ENCODE measurements at regions not wholly inside any gene's neighbourhood (a gene's known extent, or its start where the extent isn't known, plus 50 kb on each side); places are given as distances from the start of the nearest gene placed in this dataset.
A peak's percentile ranks its signal among the peaks of the same experiment; 100 is the strongest.

GRCh38 chr6:44666324-44666723 lies 278.8 kb downstream of the CDC5L start:
- TF ChIP-seq POLR2A (IDR thresholded peaks at IDR 0.05): no peak
- TF ChIP-seq CTCF (IDR thresholded peaks at IDR 0.05): no peak
- Histone ChIP-seq H3K36me3 (no peaks in the 10 kb centered on the region), H3K4me1 (peaks cover 9 to 30% of the 10 kb centered on the region in 2 donors), H3K27ac (no peak overlapping the region), H3K27me3 (no peaks in the 10 kb centered on the region), H3K4me3 (replicated peaks in 1 of 3) (no peak overlapping the region), H3K9me3 (no peaks in the 10 kb centered on the region)
- intact Hi-C loops (cut with DNase I): no loop called here
- 82 to 87% methylated on average over 3 of the region's 3 CpGs for WGBS, 2 donors
- no peak for DNase-seq

- Histone ChIP-seq H3K9me3 (no peaks in the 10 kb centered on the region), H3K4me3 (replicated peaks in 1 of 3) (no peak overlapping the region), H3K4me1 (peaks cover 9 to 26% of the 10 kb centered on the region in 2 donors), H3K36me3 (no peaks in the 10 kb centered on the region), H3K27me3 (no peaks in the 10 kb centered on the region), H3K27ac (no peak overlapping the region)
- TF ChIP-seq CTCF (IDR thresholded peaks at IDR 0.05) (no peak), POLR2A (IDR thresholded peaks at IDR 0.05) (no peak)
- 68 to 76% methylated on average over 3 of the region's 3 CpGs for WGBS, 2 donors
- DNase-seq: no peak
- intact Hi-C loops (cut with DNase I): no loop called here
Measured at GRCh38 chr6:44667226-44667625, 279.7 kb downstream of the CDC5L start.

GRCh38 chr6:44667668-44668390 lies 280.3 kb downstream of the CDC5L start:
- peaks cover 9 to 20% of the 10 kb centered on the region in 2 donors for H3K4me1 ChIP-seq
- intact Hi-C loops (cut with DNase I): no loop called here
- H3K27me3 ChIP-seq: no peaks in the 10 kb centered on the region
- TF ChIP-seq POLR2A (IDR thresholded peaks at IDR 0.05): no peak
- TF ChIP-seq CTCF (IDR thresholded peaks at IDR 0.05): peak in 2 of 6 experiments; percentile 12 to 50
- H3K4me3 ChIP-seq (replicated peaks in 1 of 3): no peak overlapping the region
- peak; percentile 15 to 22 for DNase-seq
- 51 to 66% methylated on average over 9 of the region's 9 CpGs for WGBS, 2 donors
- H3K9me3 ChIP-seq: no peaks in the 10 kb centered on the region
- H3K27ac ChIP-seq: no peak overlapping the region
- H3K36me3 ChIP-seq: no peaks in the 10 kb centered on the region

GRCh38 chr6:44668391-44668930 lies 281.0 kb downstream of the CDC5L start:
- no peak for DNase-seq
- WGBS, 2 donors: 68 to 75% methylated on average over 8 of the region's 8 CpGs
- H3K36me3 ChIP-seq: no peaks in the 10 kb centered on the region
- H3K27me3 ChIP-seq: no peaks in the 10 kb centered on the region
- no peaks in the 10 kb centered on the region for H3K9me3 ChIP-seq
- intact Hi-C loops (cut with DNase I): no loop called here
- no peak overlapping the region for H3K4me3 ChIP-seq (replicated peaks in 1 of 3)
- peaks cover 4 to 14% of the 10 kb centered on the region in 2 donors for H3K4me1 ChIP-seq
- no peak overlapping the region for H3K27ac ChIP-seq
- TF ChIP-seq POLR2A (IDR thresholded peaks at IDR 0.05) (no peak), CTCF (IDR thresholded peaks at IDR 0.05) (no peak)
